ENCODE measurements at regions not wholly inside any gene's neighbourhood (a gene's known extent, or its start where the extent isn't known, plus 50 kb on each side); places are given as distances from the start of the nearest gene placed in this dataset.

GRCh38 chr3:177686671-177687070 lies 489.4 kb upstream of the TBL1XR1 start:
- TF ChIP-seq, protein P1, sequence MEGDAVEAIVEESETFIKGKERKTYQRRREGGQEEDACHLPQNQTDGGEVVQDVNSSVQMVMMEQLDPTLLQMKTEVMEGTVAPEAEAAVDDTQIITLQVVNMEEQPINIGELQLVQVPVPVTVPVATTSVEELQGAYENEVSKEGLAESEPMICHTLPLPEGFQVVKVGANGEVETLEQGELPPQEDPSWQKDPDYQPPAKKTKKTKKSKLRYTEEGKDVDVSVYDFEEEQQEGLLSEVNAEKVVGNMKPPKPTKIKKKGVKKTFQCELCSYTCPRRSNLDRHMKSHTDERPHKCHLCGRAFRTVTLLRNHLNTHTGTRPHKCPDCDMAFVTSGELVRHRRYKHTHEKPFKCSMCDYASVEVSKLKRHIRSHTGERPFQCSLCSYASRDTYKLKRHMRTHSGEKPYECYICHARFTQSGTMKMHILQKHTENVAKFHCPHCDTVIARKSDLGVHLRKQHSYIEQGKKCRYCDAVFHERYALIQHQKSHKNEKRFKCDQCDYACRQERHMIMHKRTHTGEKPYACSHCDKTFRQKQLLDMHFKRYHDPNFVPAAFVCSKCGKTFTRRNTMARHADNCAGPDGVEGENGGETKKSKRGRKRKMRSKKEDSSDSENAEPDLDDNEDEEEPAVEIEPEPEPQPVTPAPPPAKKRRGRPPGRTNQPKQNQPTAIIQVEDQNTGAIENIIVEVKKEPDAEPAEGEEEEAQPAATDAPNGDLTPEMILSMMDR (IDR thresholded peaks at IDR 0.05 in 4 of 5, conservative IDR thresholded peaks at IDR 0.05 in 1 of 5) = no peak
- TF ChIP-seq POLR2A (IDR thresholded peaks at IDR 0.05) = no peak
